ENCODE measurements at regions not wholly inside any gene's neighbourhood (a gene's known extent, or its start where the extent isn't known, plus 50 kb on each side); places are given as distances from the start of the nearest gene placed in this dataset.

DNA sequence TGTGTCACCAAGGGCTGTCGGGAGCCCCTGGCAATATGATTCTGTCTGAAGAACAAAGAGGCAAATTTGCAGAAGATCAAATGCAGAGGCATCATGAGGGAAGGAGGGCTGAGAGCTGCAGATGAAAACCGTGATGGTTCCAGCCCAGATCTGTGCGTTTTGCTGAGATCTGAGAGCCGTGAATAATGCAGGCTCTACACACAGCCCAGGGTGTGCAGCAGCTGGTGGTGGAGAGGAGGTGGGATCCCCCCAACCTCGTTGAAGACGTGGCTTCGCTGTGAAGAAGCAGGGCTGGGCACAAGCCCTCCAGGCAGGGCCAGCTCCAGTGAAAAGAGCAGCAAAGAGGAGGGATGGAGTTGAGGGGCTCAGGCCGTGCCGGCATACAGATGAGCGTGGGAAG, 75.5 kb downstream of the TSPAN17 start:
- Histone ChIP-seq H3K9me2 (ENCODE audit: insufficient read depth) (no peaks in the 10 kb centered on the region), H3K4me2 (ENCODE audit: low read length) (no peak overlapping the region), H3K9ac (ENCODE audit: low read length) (no peak overlapping the region), H3K27me3 (ENCODE audit: insufficient read depth, low read length) (no peaks in the 10 kb centered on the region), H3K79me2 (ENCODE audit: insufficient read depth, low read length) (no peaks in the 10 kb centered on the region), H3K4me1 (ENCODE audit: control insufficient read depth in 1 of 2, insufficient read depth in 2 of 2, low read length in 2 of 2) (no peaks in the 10 kb centered on the region; a peak in 1 of 4 replicates), H2AFZ (ENCODE audit: low read depth, low read length, poor library complexity, severe bottlenecking) (no peak overlapping the region), H3K36me3 (ENCODE audit: control insufficient read depth in 1 of 2, insufficient read depth in 2 of 2, low read length in 2 of 2) (no peaks in the 10 kb centered on the region), H3K4me3 (replicated peaks in 1 of 2; ENCODE audit: low read depth in 1 of 2, low read length in 2 of 2) (no peak overlapping the region), H4K20me1 (ENCODE audit: insufficient read depth) (no peaks in the 10 kb centered on the region), H3K9me3 (ENCODE audit: control insufficient read depth in 1 of 2, insufficient read depth in 1 of 2, low read depth in 1 of 2, low read length in 2 of 2) (no peaks in the 10 kb centered on the region), H3K27ac (ENCODE audit: low read depth, low read length) (no peak overlapping the region)
- ChIA-PET RAD21 (ENCODE audit: low non-redundant PET in 1 of 2, low total read pairs in 2 of 2, uncharacterized antibody in 2 of 2, unreplicated experiment in 2 of 2) (no interaction called here), CTCF (no interaction called here), POLR2A (no interaction called here)
- DNase-seq (ENCODE audit: low read depth, low spot score): no peak
- TF ChIP-seq, protein P1, sequence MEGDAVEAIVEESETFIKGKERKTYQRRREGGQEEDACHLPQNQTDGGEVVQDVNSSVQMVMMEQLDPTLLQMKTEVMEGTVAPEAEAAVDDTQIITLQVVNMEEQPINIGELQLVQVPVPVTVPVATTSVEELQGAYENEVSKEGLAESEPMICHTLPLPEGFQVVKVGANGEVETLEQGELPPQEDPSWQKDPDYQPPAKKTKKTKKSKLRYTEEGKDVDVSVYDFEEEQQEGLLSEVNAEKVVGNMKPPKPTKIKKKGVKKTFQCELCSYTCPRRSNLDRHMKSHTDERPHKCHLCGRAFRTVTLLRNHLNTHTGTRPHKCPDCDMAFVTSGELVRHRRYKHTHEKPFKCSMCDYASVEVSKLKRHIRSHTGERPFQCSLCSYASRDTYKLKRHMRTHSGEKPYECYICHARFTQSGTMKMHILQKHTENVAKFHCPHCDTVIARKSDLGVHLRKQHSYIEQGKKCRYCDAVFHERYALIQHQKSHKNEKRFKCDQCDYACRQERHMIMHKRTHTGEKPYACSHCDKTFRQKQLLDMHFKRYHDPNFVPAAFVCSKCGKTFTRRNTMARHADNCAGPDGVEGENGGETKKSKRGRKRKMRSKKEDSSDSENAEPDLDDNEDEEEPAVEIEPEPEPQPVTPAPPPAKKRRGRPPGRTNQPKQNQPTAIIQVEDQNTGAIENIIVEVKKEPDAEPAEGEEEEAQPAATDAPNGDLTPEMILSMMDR (IDR thresholded peaks at IDR 0.05 in 2 of 3, conservative IDR thresholded peaks at IDR 0.05 in 1 of 3; ENCODE audit: borderline replicate concordance in 1 of 3, insufficient read depth in 1 of 3, low read depth in 2 of 3, low read length in 2 of 3): no peak
- TF ChIP-seq, protein P2, sequence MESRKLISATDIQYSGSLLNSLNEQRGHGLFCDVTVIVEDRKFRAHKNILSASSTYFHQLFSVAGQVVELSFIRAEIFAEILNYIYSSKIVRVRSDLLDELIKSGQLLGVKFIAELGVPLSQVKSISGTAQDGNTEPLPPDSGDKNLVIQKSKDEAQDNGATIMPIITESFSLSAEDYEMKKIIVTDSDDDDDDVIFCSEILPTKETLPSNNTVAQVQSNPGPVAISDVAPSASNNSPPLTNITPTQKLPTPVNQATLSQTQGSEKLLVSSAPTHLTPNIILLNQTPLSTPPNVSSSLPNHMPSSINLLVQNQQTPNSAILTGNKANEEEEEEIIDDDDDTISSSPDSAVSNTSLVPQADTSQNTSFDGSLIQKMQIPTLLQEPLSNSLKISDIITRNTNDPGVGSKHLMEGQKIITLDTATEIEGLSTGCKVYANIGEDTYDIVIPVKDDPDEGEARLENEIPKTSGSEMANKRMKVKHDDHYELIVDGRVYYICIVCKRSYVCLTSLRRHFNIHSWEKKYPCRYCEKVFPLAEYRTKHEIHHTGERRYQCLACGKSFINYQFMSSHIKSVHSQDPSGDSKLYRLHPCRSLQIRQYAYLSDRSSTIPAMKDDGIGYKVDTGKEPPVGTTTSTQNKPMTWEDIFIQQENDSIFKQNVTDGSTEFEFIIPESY (IDR thresholded peaks at IDR 0.05; ENCODE audit: extremely low read depth, insufficient replicate concordance, low read length): no peak
- TF ChIP-seq, protein P3, sequence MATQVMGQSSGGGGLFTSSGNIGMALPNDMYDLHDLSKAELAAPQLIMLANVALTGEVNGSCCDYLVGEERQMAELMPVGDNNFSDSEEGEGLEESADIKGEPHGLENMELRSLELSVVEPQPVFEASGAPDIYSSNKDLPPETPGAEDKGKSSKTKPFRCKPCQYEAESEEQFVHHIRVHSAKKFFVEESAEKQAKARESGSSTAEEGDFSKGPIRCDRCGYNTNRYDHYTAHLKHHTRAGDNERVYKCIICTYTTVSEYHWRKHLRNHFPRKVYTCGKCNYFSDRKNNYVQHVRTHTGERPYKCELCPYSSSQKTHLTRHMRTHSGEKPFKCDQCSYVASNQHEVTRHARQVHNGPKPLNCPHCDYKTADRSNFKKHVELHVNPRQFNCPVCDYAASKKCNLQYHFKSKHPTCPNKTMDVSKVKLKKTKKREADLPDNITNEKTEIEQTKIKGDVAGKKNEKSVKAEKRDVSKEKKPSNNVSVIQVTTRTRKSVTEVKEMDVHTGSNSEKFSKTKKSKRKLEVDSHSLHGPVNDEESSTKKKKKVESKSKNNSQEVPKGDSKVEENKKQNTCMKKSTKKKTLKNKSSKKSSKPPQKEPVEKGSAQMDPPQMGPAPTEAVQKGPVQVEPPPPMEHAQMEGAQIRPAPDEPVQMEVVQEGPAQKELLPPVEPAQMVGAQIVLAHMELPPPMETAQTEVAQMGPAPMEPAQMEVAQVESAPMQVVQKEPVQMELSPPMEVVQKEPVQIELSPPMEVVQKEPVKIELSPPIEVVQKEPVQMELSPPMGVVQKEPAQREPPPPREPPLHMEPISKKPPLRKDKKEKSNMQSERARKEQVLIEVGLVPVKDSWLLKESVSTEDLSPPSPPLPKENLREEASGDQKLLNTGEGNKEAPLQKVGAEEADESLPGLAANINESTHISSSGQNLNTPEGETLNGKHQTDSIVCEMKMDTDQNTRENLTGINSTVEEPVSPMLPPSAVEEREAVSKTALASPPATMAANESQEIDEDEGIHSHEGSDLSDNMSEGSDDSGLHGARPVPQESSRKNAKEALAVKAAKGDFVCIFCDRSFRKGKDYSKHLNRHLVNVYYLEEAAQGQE (IDR thresholded peaks at IDR 0.05; ENCODE audit: low read depth): no peak
- TF ChIP-seq SIN3A (IDR thresholded peaks at IDR 0.05; ENCODE audit: low read depth) (no peak), ATF3 (IDR thresholded peaks at IDR 0.05) (no peak), MAX (IDR thresholded peaks at IDR 0.05) (no peak), ZNF274 (IDR thresholded peaks at IDR 0.05; ENCODE audit: low read depth, low read length) (no peak), EGR1 (IDR thresholded peaks at IDR 0.05; ENCODE audit: low read depth) (no peak), ELF1 (IDR thresholded peaks at IDR 0.05; ENCODE audit: borderline replicate concordance, low read depth) (no peak), POLR2A (IDR thresholded peaks at IDR 0.05; ENCODE audit: borderline replicate concordance, extremely low read depth, insufficient read depth, insufficient read length) (no peak)
- intact Hi-C loops (cut with micrococcal nuclease): no loop called here
- no TSS peak for BruUV-seq (replicated peaks)
- no peak for ATAC-seq

Measured in HCT116 (cell line).